Epithelial cell of proximal tubule (primary cell): ENCODE measurements at regions not wholly inside any gene's neighbourhood (a gene's known extent, or its start where the extent isn't known, plus 50 kb on each side); places are given as distances from the start of the nearest gene placed in this dataset.

Experiments used
- DNase-seq: peaks from one replicate; pipeline ENCODE4 v3.0.0-alpha.2; 2011; ENCODE audit warnings: low read depth
- H3K4me3 ChIP-seq: 2 replicates; pipeline ENCODE4 v1.5.1; 2011; ENCODE audit warnings: low read depth, mild to moderate bottlenecking, low read length
- TF ChIP-seq, protein P1 (sequence below): conservative IDR thresholded peaks from 2 replicates; pipeline ENCODE4 v1.5.1; 2012; ENCODE audit warnings: low read depth, mild to moderate bottlenecking, low read length

DNA sequence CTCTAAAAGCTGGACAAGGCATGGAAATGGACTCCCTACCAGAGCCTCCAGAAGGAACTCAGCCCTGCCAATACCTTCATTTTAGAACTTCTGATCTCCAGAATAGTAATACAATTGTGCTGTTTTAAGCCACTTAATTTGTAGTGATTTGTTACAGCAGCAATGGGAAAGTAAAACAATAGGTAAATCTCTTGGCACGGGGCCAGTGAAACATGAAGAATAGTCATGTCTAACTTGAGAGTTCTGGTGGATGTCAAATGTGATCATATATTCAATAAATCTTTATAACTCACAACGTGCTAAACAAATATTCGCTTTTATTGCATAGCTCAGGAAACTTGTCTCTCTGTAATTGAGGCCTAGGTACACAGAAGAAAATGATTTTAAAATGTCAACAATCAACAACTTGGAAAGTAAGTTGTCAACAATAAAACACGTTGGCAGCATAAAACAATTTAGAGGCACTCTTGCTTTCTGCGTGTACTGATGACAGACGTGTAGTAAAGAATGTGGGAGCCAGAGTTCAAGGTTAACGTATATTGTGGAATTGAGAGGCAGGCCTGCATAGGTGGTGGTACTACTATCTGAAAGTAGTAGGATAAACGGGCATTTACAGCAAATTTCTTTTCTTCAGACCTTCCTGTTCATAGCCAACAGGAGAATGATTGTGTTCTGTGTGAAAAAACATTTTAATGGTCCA lies 140.5 kb upstream of the OPRM1 start:
- H3K4me3 ChIP-seq = no peak overlapping the region
- TF ChIP-seq, protein P1, sequence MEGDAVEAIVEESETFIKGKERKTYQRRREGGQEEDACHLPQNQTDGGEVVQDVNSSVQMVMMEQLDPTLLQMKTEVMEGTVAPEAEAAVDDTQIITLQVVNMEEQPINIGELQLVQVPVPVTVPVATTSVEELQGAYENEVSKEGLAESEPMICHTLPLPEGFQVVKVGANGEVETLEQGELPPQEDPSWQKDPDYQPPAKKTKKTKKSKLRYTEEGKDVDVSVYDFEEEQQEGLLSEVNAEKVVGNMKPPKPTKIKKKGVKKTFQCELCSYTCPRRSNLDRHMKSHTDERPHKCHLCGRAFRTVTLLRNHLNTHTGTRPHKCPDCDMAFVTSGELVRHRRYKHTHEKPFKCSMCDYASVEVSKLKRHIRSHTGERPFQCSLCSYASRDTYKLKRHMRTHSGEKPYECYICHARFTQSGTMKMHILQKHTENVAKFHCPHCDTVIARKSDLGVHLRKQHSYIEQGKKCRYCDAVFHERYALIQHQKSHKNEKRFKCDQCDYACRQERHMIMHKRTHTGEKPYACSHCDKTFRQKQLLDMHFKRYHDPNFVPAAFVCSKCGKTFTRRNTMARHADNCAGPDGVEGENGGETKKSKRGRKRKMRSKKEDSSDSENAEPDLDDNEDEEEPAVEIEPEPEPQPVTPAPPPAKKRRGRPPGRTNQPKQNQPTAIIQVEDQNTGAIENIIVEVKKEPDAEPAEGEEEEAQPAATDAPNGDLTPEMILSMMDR = no peak
- DNase-seq = no peak

DNA sequence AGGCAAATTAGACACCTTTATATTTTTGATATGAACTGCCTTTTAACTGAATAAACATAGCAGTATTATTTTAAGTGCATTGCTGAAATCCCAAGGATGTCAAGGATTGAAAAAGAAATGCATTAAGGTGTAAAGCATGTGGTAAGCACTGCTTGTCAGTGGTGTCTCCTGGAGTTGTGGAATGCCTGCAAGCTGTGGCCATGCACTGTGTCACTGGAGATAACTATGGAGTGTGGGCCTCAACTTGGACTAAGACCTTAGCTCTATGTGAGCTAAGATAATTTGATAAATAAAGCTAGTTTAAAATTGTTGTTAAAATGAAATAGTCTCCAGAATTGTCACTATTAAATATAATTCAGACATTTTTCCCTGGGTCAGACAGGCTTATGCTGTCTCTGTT lies 156.6 kb upstream of the OPRM1 start:
- no peak for DNase-seq
- H3K4me3 ChIP-seq = no peak overlapping the region
- TF ChIP-seq, protein P1 = no peak

DNA sequence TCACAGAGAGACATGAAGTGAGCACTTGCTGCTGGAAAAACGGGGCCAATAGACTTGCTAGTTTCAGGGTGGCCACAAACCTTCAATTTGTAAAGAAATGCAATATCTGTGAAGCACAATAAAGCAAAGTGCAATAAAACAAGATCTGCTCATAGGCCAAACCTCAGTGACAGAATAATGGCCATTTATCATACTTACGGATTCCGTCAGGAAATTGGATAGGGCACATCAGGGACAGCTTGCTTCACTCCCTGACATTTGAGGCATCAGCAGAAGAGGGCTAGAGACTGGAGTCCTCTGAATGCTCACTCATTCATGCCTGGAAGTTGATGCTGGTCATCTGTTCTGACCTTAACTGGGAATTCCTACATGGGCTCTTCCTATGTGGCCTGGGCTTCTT lies 165.5 kb upstream of the OPRM1 start:
- TF ChIP-seq, protein P1 = no peak
- no peak for DNase-seq
- no peak overlapping the region for H3K4me3 ChIP-seq

DNA sequence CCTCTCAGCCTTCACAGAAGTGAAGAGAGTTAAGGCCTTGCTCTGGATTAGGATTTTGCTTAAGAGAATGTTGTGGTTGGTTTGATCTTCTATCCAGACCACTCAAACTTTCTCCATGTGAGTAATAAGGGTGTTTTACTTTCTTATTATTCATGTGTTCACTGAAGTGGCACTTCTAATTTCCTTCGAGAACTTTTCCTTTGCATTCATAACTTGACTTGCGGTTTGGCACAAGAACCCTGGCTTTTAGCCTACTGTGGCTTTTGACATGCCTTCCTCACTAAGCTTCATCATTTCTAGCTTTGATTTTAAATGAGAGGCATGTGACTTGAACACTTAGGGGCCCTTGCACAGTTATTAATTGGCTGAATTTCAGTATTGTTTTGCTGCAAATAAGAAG lies 166.1 kb upstream of the OPRM1 start:
- DNase-seq = no peak

DNA sequence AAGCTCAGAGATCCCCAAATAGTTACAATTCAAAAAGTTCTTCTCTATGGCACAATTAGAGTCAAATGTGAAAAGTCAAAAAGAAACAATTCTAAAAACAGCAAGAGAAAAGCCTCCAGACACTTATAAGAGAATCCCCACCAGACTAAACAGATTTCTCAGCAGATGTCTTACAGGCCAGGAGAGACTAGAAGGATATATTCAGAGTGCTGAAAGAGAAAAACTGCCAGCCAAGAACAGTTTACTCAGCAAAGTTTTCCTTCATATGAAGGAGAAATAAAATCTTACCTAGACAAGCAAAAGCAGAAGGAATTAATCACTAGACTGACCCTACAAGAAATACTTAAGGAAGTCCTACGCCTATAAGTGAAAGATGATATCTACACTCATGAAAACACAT lies 176.1 kb upstream of the OPRM1 start:
- TF ChIP-seq, protein P1 = no peak
- H3K4me3 ChIP-seq = no peak overlapping the region
- no peak for DNase-seq

More for the DNA sequence above, 166.1 kb upstream of the OPRM1 start:
- no peak overlapping the region for H3K4me3 ChIP-seq
- TF ChIP-seq, protein P1 = no peak

DNA sequence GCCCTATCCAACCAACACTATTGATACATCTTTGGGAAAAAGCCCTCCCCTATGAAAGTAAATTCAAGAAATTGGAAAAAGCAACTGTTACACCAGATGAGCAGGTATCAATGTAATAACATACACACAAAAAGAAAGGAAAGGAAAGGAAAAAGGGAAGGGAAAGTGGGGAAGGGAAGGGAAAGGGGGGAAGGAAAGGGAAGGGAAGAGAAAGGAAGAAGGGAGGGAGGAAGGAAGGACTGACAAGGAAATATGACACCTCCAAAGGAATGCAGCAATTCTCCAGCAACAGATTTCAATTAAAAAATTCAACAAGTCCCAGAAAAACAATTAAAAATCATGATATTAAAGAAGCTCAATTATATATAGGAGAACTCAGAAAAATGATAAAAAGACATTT lies 176.9 kb upstream of the OPRM1 start:
- DNase-seq = no peak

More for the DNA sequence above, 176.9 kb upstream of the OPRM1 start:
- TF ChIP-seq, protein P1 = no peak
- no peak overlapping the region for H3K4me3 ChIP-seq
